Ascending aorta (tissue), 2 donors: ENCODE measurements at regions not wholly inside any gene's neighbourhood (a gene's known extent, or its start where the extent isn't known, plus 50 kb on each side); places are given as distances from the start of the nearest gene placed in this dataset.

Experiments
- DNase-seq, 2 donors: peaks; one replicate each; pipeline ENCODE4 v3.0.0-alpha.2; 2019; ENCODE audit warnings: low spot score in 2 of 2
- H3K27ac ChIP-seq, 2 donors: fragments of 200-600 bp; sonication (generic); one replicate each; pipeline ENCODE4 v1.5.1; 2016 to 2017; ENCODE audit warnings: mild to moderate bottlenecking in 1 of 2
- H3K27me3 ChIP-seq: fragments of 200-600 bp; sonication (generic); one replicate; pipeline ENCODE4 v1.5.1; 2017
- H3K36me3 ChIP-seq, 2 donors: fragments of 200-600 bp; sonication (generic); one replicate each; pipeline ENCODE4 v1.5.1; 2016
- H3K4me1 ChIP-seq, 2 donors: fragments of 200-600 bp; sonication (generic); one replicate each; pipeline ENCODE4 v1.5.1; 2016 to 2017; ENCODE audit warnings: mild to moderate bottlenecking in 1 of 2
- H3K4me3 ChIP-seq, 2 donors: fragments of 200-600 bp; sonication (generic); one replicate each; pipeline ENCODE4 v1.5.1; 2016 to 2017; ENCODE audit warnings: mild to moderate bottlenecking in 1 of 2
- H3K9me3 ChIP-seq, 2 donors: fragments of 200-600 bp; sonication (generic); one replicate each; pipeline ENCODE4 v1.5.1; 2016
- intact Hi-C: fragments of 100-400 bp; cut with DNase I; formaldehyde crosslinking; loops from one replicate; pipeline ENCODE4 v1.15.1; 2023
- TF ChIP-seq, protein P1 (sequence below), 3 experiments: fragments of 200-600 bp in 2 of 3; fragments of 450-650 bp in 1 of 3; sonication (generic) in 2 of 3; IDR thresholded peaks; one replicate each; pipeline ENCODE4 v1.5.1; 2016 to 2019; ENCODE audit warnings: antibody characterized with exemption in 3 of 3, mild to moderate bottlenecking in 1 of 3, moderate library complexity in 1 of 3

DNA sequence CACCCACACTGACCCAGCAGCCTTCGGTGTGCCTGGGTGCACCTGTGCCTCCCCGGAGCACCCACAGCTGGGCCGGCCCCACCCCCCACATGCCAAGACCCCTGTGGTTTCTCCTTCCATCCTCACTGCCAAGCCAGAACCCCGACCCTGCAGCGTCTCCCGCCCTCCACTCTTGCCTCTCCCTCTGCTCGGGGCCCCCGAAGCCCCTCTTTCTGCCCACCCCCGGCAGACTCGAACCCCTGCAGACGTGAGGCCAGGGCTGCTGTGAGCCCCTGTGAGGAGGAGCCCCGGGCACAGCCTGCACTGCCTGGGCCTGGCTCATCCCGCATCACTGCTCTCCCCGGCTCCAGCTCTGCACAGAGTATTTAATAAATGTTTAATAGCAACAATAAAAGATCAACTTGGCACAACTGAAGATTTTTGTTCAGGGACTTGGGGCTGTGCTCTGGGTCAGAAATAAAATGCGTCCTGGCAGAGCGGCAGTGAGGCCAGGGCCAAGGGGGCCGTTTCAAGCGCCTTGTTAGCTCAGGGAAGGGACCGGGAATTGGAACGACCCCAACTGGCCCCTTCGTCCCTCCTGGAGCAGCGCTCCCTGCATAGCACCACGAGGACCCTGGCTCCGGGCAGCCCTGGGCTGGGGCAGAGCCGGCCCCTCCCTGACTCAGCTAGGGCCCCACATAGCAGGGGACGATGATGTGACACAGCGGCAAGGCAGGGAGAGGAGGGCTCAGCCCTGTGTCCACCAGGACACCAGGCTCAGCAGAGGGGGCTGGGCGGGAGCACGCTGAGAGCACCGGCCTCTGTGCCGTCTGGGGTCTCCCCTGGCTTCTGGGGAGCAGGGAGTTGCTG, 520.8 kb downstream of the BRD1 start:
- Histone ChIP-seq H3K4me1 (no peaks in the 10 kb centered on the region), H3K9me3 (no peaks in the 10 kb centered on the region), H3K27ac (no peak overlapping the region), H3K36me3 (no peaks in the 10 kb centered on the region), H3K4me3 (no peak overlapping the region), H3K27me3 (no peaks in the 10 kb centered on the region)
- TF ChIP-seq, protein P1, sequence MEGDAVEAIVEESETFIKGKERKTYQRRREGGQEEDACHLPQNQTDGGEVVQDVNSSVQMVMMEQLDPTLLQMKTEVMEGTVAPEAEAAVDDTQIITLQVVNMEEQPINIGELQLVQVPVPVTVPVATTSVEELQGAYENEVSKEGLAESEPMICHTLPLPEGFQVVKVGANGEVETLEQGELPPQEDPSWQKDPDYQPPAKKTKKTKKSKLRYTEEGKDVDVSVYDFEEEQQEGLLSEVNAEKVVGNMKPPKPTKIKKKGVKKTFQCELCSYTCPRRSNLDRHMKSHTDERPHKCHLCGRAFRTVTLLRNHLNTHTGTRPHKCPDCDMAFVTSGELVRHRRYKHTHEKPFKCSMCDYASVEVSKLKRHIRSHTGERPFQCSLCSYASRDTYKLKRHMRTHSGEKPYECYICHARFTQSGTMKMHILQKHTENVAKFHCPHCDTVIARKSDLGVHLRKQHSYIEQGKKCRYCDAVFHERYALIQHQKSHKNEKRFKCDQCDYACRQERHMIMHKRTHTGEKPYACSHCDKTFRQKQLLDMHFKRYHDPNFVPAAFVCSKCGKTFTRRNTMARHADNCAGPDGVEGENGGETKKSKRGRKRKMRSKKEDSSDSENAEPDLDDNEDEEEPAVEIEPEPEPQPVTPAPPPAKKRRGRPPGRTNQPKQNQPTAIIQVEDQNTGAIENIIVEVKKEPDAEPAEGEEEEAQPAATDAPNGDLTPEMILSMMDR (IDR thresholded peaks at IDR 0.05): no peak
- intact Hi-C loops: loop anchor here (10.0 kb wide), 1 partner anchor 362 kb away; no protein-coding TSS in a partner anchor
- DNase-seq: peak in 1 of 2 donors; percentile 57

DNA sequence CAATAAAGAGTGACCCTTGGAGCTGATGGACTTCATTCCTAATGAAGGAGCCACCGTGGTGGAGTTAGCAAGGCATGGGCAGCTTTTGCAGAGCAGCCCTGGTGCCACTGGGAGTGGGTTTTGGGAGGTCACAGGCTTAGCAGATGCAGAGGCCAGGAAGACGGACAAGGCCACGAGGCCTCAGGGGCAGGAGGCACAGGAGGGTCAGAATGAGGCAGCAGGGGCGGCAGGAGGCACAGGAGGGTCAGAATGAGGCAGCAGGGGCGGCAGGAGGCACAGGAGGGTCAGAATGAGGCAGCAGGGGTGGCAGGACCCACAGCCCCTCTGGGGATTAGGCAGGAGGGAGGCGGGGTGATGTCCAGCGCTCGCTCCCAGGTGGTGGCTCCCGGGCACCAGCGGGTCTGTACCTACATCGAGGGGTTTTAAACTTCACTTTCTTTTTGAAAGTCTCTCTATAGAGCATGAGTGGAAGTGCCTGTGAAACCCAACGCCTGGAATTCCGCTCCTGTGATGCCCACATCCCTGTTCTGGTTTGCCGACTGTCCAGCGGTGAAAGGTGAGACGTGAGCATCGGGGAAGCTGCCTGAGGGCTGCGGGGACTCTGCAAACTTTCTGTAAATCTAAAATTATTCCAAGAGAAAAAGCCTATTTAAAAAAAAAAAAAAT, 521.6 kb downstream of the BRD1 start:
- Histone ChIP-seq H3K27me3 (no peaks in the 10 kb centered on the region), H3K27ac (no peak overlapping the region), H3K36me3 (no peaks in the 10 kb centered on the region), H3K4me3 (no peak overlapping the region), H3K4me1 (no peaks in the 10 kb centered on the region), H3K9me3 (no peaks in the 10 kb centered on the region)
- DNase-seq: peak in 1 of 2 donors; percentile 21
- TF ChIP-seq, protein P1 (IDR thresholded peaks at IDR 0.05): no peak
- intact Hi-C loops: loop anchor here (1.0 to 10.0 kb wide), 3 partner anchors 260 to 731 kb away; no protein-coding TSS in a partner anchor

DNA sequence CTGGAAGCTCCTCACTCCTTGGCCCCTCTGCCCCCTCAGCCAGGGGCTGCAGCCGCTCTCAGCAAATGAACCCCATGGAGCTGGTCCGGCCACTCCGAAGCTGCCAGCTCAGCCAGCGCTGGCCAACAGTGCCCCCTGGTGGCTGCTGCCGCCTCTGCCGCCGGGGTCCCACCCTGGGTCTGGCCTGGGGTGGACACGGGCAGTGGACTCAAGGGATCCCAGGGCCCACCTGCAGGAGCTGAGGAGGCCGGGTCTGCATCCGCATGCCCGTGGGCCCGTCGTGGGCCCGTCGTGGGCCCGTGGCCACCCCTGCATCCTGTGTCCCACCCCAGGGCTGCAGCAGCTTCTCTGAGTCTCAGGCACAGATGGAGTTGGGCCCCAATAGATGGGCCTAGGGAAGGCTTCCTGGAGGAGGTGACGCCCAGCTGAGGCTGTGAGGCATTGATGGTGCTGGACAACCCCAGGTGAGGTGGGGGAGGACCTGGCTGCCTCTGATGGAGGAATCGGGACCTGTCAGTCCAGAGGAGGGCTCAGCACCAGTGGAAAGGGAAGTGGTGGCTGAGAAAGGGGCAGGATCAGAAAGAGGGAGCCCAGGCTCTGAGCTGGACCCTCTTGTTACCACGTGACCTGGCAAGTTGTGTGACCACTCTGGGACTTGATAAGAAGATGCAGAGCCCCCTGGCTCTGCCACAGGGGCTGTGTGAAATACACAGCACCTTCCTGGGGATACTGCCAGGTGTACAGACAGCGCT, 522.3 kb downstream of the BRD1 start:
- DNase-seq: peak in 1 of 2 donors; percentile 73
- intact Hi-C loops: loop anchor here (1.0 to 10.0 kb wide), 3 partner anchors 259 to 730 kb away; no protein-coding TSS in a partner anchor
- TF ChIP-seq, protein P1 (IDR thresholded peaks at IDR 0.05): peak; percentile 83 to 97 (median 95)
- no peak overlapping the region for H3K27ac ChIP-seq
- no peaks in the 10 kb centered on the region for H3K36me3 ChIP-seq
- H3K4me3 ChIP-seq: peak overlapping the region in 1 of 2 donors; percentile 45
- no peaks in the 10 kb centered on the region for H3K27me3 ChIP-seq
- H3K9me3 ChIP-seq: no peaks in the 10 kb centered on the region
- H3K4me1 ChIP-seq: no peaks in the 10 kb centered on the region

GRCh38 chr22:49303781-49304461, 523.8 kb downstream of the BRD1 start:
- intact Hi-C loops: loop anchor here (10.0 kb wide), 1 partner anchor 359 kb away; no protein-coding TSS in a partner anchor
- TF ChIP-seq, protein P1 (IDR thresholded peaks at IDR 0.05): no peak
- Histone ChIP-seq H3K4me3 (no peak overlapping the region), H3K4me1 (no peaks in the 10 kb centered on the region), H3K9me3 (no peaks in the 10 kb centered on the region), H3K36me3 (no peaks in the 10 kb centered on the region), H3K27ac (no peak overlapping the region), H3K27me3 (no peaks in the 10 kb centered on the region)
- DNase-seq: peak in 1 of 2 donors; percentile 50
